ENCODE measurements at regions not wholly inside any gene's neighbourhood (a gene's known extent, or its start where the extent isn't known, plus 50 kb on each side); places are given as distances from the start of the nearest gene placed in this dataset.

- BruUV-seq (replicated peaks), result no TSS peak
These were observed 56.9 kb downstream of the SLITRK6 start for GRCh38 chr13:85742355-85742754.

GRCh38 chr13:85741017-85741416 is 58.2 kb downstream of the SLITRK6 start:
- H3K27ac ChIP-seq (ENCODE audit: low read depth, low read length, poor library complexity, severe bottlenecking), result no peak overlapping the region
- H3K36me3 ChIP-seq (ENCODE audit: insufficient read depth, low read length, poor library complexity, severe bottlenecking), result no peaks in the 10 kb centered on the region
- no peaks in the 10 kb centered on the region for H3K4me1 ChIP-seq (ENCODE audit: insufficient read depth, low read length, poor library complexity, severe bottlenecking)
- intact Hi-C loops (cut with micrococcal nuclease; ENCODE audit: unreplicated experiment), result no loop called here
- H3K9me3 ChIP-seq (ENCODE audit: low read depth, low read length, poor library complexity, severe bottlenecking), result no peaks in the 10 kb centered on the region
- no peaks in the 10 kb centered on the region for H3K27me3 ChIP-seq (replicated peaks; ENCODE audit: insufficient read depth, low read depth, low read length, poor library complexity)
- CTCF ChIA-PET, result no interaction called here
- DNase-seq (ENCODE audit: low spot score), result peak; percentile 1
- POLR2A ChIA-PET (ENCODE audit: low non-redundant PET), result no interaction called here
- H3K4me3 ChIP-seq (ENCODE audit: low read depth, low read length, poor library complexity, severe bottlenecking), result no peak overlapping the region
- no TSS peak for BruUV-seq (replicated peaks)
- TF ChIP-seq CTCF (conservative IDR thresholded peaks at IDR 0.05; ENCODE audit: low read depth, low read length) (no peak), EZH2 (IDR thresholded peaks at IDR 0.05; ENCODE audit: borderline replicate concordance, low read depth, low read length, poor library complexity, severe bottlenecking) (no peak)

More at GRCh38 chr13:85742355-85742754, 56.9 kb downstream of the SLITRK6 start:
- Histone ChIP-seq H3K4me1 (ENCODE audit: insufficient read depth, low read length, poor library complexity, severe bottlenecking) (no peaks in the 10 kb centered on the region), H3K9me3 (ENCODE audit: low read depth, low read length, poor library complexity, severe bottlenecking) (no peaks in the 10 kb centered on the region), H3K27me3 (replicated peaks; ENCODE audit: insufficient read depth, low read depth, low read length, poor library complexity) (no peaks in the 10 kb centered on the region), H3K4me3 (ENCODE audit: low read depth, low read length, poor library complexity, severe bottlenecking) (no peak overlapping the region), H3K27ac (ENCODE audit: low read depth, low read length, poor library complexity, severe bottlenecking) (no peak overlapping the region), H3K36me3 (ENCODE audit: insufficient read depth, low read length, poor library complexity, severe bottlenecking) (no peaks in the 10 kb centered on the region)
- TF ChIP-seq EZH2 (IDR thresholded peaks at IDR 0.05; ENCODE audit: borderline replicate concordance, low read depth, low read length, poor library complexity, severe bottlenecking) (no peak), CTCF (conservative IDR thresholded peaks at IDR 0.05; ENCODE audit: low read depth, low read length) (no peak)
- ChIA-PET CTCF (no interaction called here), POLR2A (ENCODE audit: low non-redundant PET) (no interaction called here)
- intact Hi-C loops (cut with micrococcal nuclease; ENCODE audit: unreplicated experiment), result no loop called here
- DNase-seq (ENCODE audit: low spot score), result no peak

GRCh38 chr13:85738696-85739320 is 60.4 kb downstream of the SLITRK6 start:
- no peaks in the 10 kb centered on the region for H3K27me3 ChIP-seq (replicated peaks; ENCODE audit: insufficient read depth, low read depth, low read length, poor library complexity)
- no peak for DNase-seq (ENCODE audit: low spot score)
- no peaks in the 10 kb centered on the region for H3K4me1 ChIP-seq (ENCODE audit: insufficient read depth, low read length, poor library complexity, severe bottlenecking)
- TF ChIP-seq EZH2 (IDR thresholded peaks at IDR 0.05; ENCODE audit: borderline replicate concordance, low read depth, low read length, poor library complexity, severe bottlenecking) (no peak), CTCF (conservative IDR thresholded peaks at IDR 0.05; ENCODE audit: low read depth, low read length) (no peak)
- H3K9me3 ChIP-seq (ENCODE audit: low read depth, low read length, poor library complexity, severe bottlenecking), result no peaks in the 10 kb centered on the region
- ChIA-PET POLR2A (ENCODE audit: low non-redundant PET) (no interaction called here), CTCF (no interaction called here)
- intact Hi-C loops (cut with micrococcal nuclease; ENCODE audit: unreplicated experiment), result no loop called here
- H3K4me3 ChIP-seq (ENCODE audit: low read depth, low read length, poor library complexity, severe bottlenecking), result no peak overlapping the region
- no TSS peak for BruUV-seq (replicated peaks)
- no peaks in the 10 kb centered on the region for H3K36me3 ChIP-seq (ENCODE audit: insufficient read depth, low read length, poor library complexity, severe bottlenecking)
- H3K27ac ChIP-seq (ENCODE audit: low read depth, low read length, poor library complexity, severe bottlenecking), result no peak overlapping the region
